K562 (cell line): ENCODE measurements at regions not wholly inside any gene's neighbourhood (a gene's known extent, or its start where the extent isn't known, plus 50 kb on each side); places are given as distances from the start of the nearest gene placed in this dataset.

ENCODE experiments used
- ATAC-seq: fragments of 200-7000 bp; cut with Tn5 transposase; 3 replicates; pipeline ENCODE4 v1.9.1; 2020; ENCODE audit warnings: moderate library complexity
- BruUV-seq: library from RNA; stranded (reverse); fragments of 400-500 nt; replicated peaks from 2 replicates; lab custom pipeline; 2021; lab: Mats Ljungman, UMichigan
- CTCF ChIA-PET: fragments of 300-600 bp; formaldehyde crosslinking; extraction: SDS; loops from one replicate; lab custom pipeline; 2021; ENCODE audit warnings: low intra/inter-chr PET ratio; lab: Yijun Ruan, JAX
- POLR2A ChIA-PET: fragments of 300-600, 350-650 bp; sonication (Branson Sonifier 250); formaldehyde crosslinking; extraction: SDS; loops from one replicate; lab custom pipeline; 2021; ENCODE audit warnings: antibody characterized with exemption, inconsistent platforms; lab: Yijun Ruan, JAX
- DNase-seq, 4 experiments: peaks; one replicate each; pipeline versions ENCODE4 v3.0.0 to v3.0.0-alpha.2; 2011 to 2018; ENCODE audit warnings: low spot score in 3 of 4, mixed read lengths in 3 of 4; ENCODE audit errors: extremely low read depth in 1 of 4
- FAIRE-seq: peaks from 2 replicates; lab custom pipeline; 2011; peaks lifted over from hg19 to GRCh38; lab: Jason Lieb, UNC
- H2AFZ ChIP-seq: 2 replicates; pipeline ENCODE4 v1.6.0; 2011; ENCODE audit warnings: low read depth, low read length, control low read depth, inconsistent platforms
- H3K27ac ChIP-seq: fragments of 200-600 bp; 3 replicates; pipeline ENCODE4 v1.8.0; 2011; ENCODE audit warnings: low read depth, mild to moderate bottlenecking, control low read depth, inconsistent platforms, low read length, moderate library complexity, mixed read lengths; ENCODE audit errors: extremely low read depth
- H3K27me3 ChIP-seq, 2 experiments: fragments of 300-600 bp in 1 of 2; 2 replicates in 1 of 2; 3 replicates in 1 of 2; pipeline versions ENCODE4 v1.6.0 to v1.8.0; 2011; ENCODE audit warnings: inconsistent platforms in 2 of 2, low read length in 2 of 2, mild to moderate bottlenecking in 1 of 2, mixed read lengths in 1 of 2, moderate library complexity in 1 of 2; ENCODE audit not compliant: control insufficient read depth in 2 of 2, insufficient read depth in 2 of 2
- H3K36me3 ChIP-seq: fragments of 300-600 bp; 3 replicates; pipeline ENCODE4 v1.8.0; 2011; ENCODE audit warnings: mild to moderate bottlenecking, low read length, inconsistent platforms; ENCODE audit not compliant: control insufficient read depth, insufficient read depth
- H3K4me1 ChIP-seq, 2 experiments: fragments of 200-600 bp in 1 of 2; replicated peaks in 1 of 2; 2 replicates in 1 of 2; 3 replicates in 1 of 2; pipeline versions ENCODE4 v1.5.1 to v1.8.0; 2011; ENCODE audit warnings: inconsistent platforms in 2 of 2, low read length in 2 of 2, mild to moderate bottlenecking in 1 of 2, mixed read lengths in 1 of 2, moderate library complexity in 1 of 2; ENCODE audit not compliant: control insufficient read depth in 2 of 2, insufficient read depth in 2 of 2
- H3K4me2 ChIP-seq: 2 replicates; pipeline ENCODE4 v1.6.1; 2011; ENCODE audit warnings: low read length, control low read depth, inconsistent platforms, mixed read lengths; ENCODE audit not compliant: insufficient read depth
- H3K4me3 ChIP-seq: fragments of 200-600 bp; sonication (generic), shearing (Covaris generic); 2 replicates; pipeline ENCODE4 v1.5.1; 2016; ENCODE audit warnings: control low read depth, inconsistent platforms
- H3K79me2 ChIP-seq: fragments of 200-600 bp; 3 replicates; pipeline ENCODE4 v1.8.0; 2011; ENCODE audit warnings: low read length, inconsistent platforms; ENCODE audit not compliant: control insufficient read depth, insufficient read depth
- H3K9ac ChIP-seq, 2 experiments: 2 replicates each; pipeline versions ENCODE4 v1.6.0 to v1.6.1; 2011; ENCODE audit warnings: low read depth in 2 of 2, low read length in 2 of 2, control low read depth in 1 of 2, inconsistent platforms in 1 of 2, mild to moderate bottlenecking in 1 of 2, mixed read lengths in 1 of 2; ENCODE audit not compliant: insufficient read depth in 1 of 2
- H3K9me1 ChIP-seq: one replicate; pipeline ENCODE4 v1.6.0; 2011; ENCODE audit warnings: inconsistent platforms, mild to moderate bottlenecking, low read length, moderate library complexity; ENCODE audit not compliant: control insufficient read depth, insufficient read depth
- H3K9me3 ChIP-seq: replicated peaks from 2 replicates; pipeline ENCODE4 v1.5.1; 2011; ENCODE audit warnings: low read depth, low read length, inconsistent platforms; ENCODE audit not compliant: control insufficient read depth, insufficient read depth
- H4K20me1 ChIP-seq: replicated peaks from 2 replicates; pipeline ENCODE4 v1.6.1; 2011; ENCODE audit warnings: low read length, inconsistent platforms, mixed read lengths; ENCODE audit not compliant: control insufficient read depth, insufficient read depth
- ZFP30 ChIP-seq: fragments of 250-450 bp; sonication (Bioruptor Pico); IDR thresholded peaks from 2 replicates; pipeline ENCODE4 v1.8.0; 2022; ENCODE audit warnings: moderate library complexity, mild to moderate bottlenecking, inconsistent platforms, borderline replicate concordance
- ZNF197 ChIP-seq: fragments of 200-800 bp; sonication (Bioruptor generic); IDR thresholded peaks from 2 replicates; pipeline ENCODE4 v1.6.1; 2016; ENCODE audit warnings: low read depth, missing genetic modification characterization, missing compliant biosample characterization
- ZNF24 ChIP-seq: fragments of 450-650 bp; IDR thresholded peaks from 2 replicates; pipeline ENCODE4 v1.6.1; 2016
- ZNF41 ChIP-seq: fragments of 250-450 bp; sonication (Bioruptor Pico); conservative IDR thresholded peaks from 2 replicates; pipeline ENCODE4 v1.4.0; 2020; ENCODE audit warnings: mild to moderate bottlenecking
- ZNF444 ChIP-seq: fragments of 250-450 bp; sonication (Bioruptor Pico); IDR thresholded peaks from 2 replicates; pipeline ENCODE4 v1.4.0; 2020; ENCODE audit warnings: mild to moderate bottlenecking, moderate library complexity
- ZNF589 ChIP-seq: fragments of 200-800 bp; sonication (Bioruptor generic); IDR thresholded peaks from 2 replicates; pipeline ENCODE4 v1.6.1; 2016; ENCODE audit warnings: low read depth, missing genetic modification characterization, missing compliant biosample characterization
- WGBS: fragments of 100-300 bp; shearing (Covaris generic); methylation state at CpG from one replicate; pipeline ENCODE4 v1.1.6; 2016; ENCODE audit warnings: low coverage, mixed read lengths; ENCODE audit not compliant: insufficient coverage; ENCODE audit errors: missing lambda C conversion rate; 5-methylcytosine and 5-hydroxymethylcytosine counted together
- in situ Hi-C: fragments of 300-500 bp; cut with MboI; formaldehyde crosslinking; loops from 4 replicates; pipeline ENCODE4 v1.15.0; 2018; ENCODE audit warnings: inconsistent platforms, mixed read lengths
- intact Hi-C: fragments of 100-400 bp; cut with micrococcal nuclease; formaldehyde crosslinking; loops from 2 replicates; pipeline ENCODE4 v1.14.2; 2022
- TF ChIP-seq, protein P1 (sequence below): sonication (generic); formaldehyde crosslinking; IDR thresholded peaks from 2 replicates; pipeline ENCODE4 v1.8.0; 2022; ENCODE audit warnings: mild to moderate bottlenecking, missing genetic modification reagents
- TF ChIP-seq, protein P2 (sequence below): IDR thresholded peaks from 3 replicates; pipeline ENCODE4 v1.6.1; 2011; ENCODE audit warnings: borderline replicate concordance, mild to moderate bottlenecking; ENCODE audit not compliant: insufficient read length, insufficient read depth
- TF ChIP-seq, protein P3 (sequence below): sonication (generic); IDR thresholded peaks from 2 replicates; pipeline ENCODE4 v1.6.1; 2016
- TF ChIP-seq, protein P4 (sequence below): fragments of 450-650 bp; conservative IDR thresholded peaks from 2 replicates; pipeline ENCODE4 v1.6.1; 2016; ENCODE audit warnings: missing genetic modification characterization, low read depth, mild to moderate bottlenecking, missing compliant biosample characterization, moderate library complexity
- TF ChIP-seq, protein P5 (sequence below): sonication (generic); formaldehyde crosslinking; IDR thresholded peaks from 2 replicates; pipeline ENCODE4 v1.8.1; 2023; ENCODE audit warnings: missing genetic modification reagents, mild to moderate bottlenecking, borderline replicate concordance

DNA sequence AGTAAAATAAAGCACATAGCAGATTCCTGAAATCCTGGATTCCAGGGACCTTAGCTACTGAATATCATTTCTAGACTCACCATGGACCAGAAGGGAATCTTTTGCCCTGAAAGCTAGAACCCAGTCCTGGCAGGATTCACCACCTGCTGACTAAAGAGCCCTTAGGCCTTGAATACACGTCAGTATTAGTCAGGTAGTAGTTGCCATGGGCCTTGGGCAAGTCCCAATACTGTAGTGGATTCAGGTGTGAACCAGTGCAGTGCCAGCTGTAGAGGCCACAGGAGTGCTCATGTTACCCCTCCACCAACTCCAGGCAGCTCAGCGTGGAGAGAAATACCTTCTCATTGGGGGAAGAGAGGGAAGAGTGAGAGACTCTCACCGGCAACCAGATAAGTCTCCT lies 64.1 kb upstream of the UBQLN2 start (continued):
- TF ChIP-seq, protein P1, sequence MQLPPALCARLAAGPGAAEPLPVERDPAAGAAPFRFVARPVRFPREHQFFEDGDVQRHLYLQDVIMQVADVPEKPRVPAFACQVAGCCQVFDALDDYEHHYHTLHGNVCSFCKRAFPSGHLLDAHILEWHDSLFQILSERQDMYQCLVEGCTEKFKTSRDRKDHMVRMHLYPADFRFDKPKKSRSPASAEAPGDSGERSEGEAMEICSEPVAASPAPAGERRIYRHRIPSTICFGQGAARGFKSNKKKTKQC (CRISPR knock-in tag), result no peak
- no peak for TF ChIP-seq ZNF444 (CRISPR knock-in tag)
- TF ChIP-seq, protein P2, sequence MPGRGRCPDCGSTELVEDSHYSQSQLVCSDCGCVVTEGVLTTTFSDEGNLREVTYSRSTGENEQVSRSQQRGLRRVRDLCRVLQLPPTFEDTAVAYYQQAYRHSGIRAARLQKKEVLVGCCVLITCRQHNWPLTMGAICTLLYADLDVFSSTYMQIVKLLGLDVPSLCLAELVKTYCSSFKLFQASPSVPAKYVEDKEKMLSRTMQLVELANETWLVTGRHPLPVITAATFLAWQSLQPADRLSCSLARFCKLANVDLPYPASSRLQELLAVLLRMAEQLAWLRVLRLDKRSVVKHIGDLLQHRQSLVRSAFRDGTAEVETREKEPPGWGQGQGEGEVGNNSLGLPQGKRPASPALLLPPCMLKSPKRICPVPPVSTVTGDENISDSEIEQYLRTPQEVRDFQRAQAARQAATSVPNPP, result no peak
- TF ChIP-seq, all 486 proteins: peak for 0

DNA sequence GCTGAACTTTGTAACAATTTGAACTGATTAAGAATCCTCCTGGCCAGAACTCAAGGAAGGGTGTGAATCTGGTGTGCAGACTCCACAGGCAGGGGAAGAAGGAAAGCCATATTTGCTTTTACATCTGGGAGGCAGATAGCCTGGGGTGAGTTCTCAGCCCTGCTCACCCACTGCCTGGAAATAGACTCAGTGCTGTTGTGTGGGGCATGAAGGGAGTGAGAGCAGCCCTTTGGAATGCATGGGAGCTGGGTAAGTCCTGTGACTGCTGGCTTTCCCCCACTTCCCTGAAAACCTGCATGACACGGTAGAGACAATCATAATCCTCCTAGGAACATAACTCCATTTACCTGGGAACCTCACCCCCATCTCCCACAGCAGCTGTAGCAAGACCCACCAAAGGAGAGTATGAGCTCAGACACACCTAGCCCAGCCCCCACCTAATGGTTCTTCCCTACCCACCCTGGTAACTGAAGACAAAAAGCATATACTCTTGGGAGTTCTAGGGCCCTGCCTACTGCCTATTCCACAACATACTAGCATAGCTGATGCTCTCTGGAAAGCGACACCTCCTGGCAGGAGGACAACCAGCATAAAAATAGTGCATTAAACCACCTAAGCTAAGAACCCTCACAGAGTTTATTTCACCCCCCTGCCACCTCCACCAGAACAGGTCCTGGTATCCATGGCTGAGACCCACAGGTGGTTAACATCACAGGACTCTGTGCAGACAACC lies 59.3 kb upstream of the UBQLN2 start:
- ATAC-seq (no peak), DNase-seq (no peak), FAIRE-seq (no peak)
- Histone ChIP-seq H4K20me1 (no peaks in the 10 kb centered on the region), H3K4me3 (no peak overlapping the region), H3K79me2 (no peaks in the 10 kb centered on the region), H3K9me1 (no peaks in the 10 kb centered on the region), H3K27me3 (no peaks in the 10 kb centered on the region), H3K4me2 (no peak overlapping the region), H3K9ac (no peak overlapping the region), H2AFZ (no peak overlapping the region), H3K9me3 (no peaks in the 10 kb centered on the region), H3K36me3 (no peaks in the 10 kb centered on the region), H3K4me1 (no peaks in the 10 kb centered on the region), H3K27ac (no peak overlapping the region)
- CTCF ChIA-PET, result no interaction called here
- intact Hi-C loops, result no loop called here
- 0% methylated on average over 2 of the region's 2 CpGs for WGBS
- POLR2A ChIA-PET, result no interaction called here
- in situ Hi-C loops, result no loop called here
- TF ChIP-seq ZNF197 (CRISPR knock-in tag) (no peak), ZFP30 (no peak), ZNF41 (no peak), ZNF24 (no peak), ZNF589 (no peak)
- TF ChIP-seq, protein P3, sequence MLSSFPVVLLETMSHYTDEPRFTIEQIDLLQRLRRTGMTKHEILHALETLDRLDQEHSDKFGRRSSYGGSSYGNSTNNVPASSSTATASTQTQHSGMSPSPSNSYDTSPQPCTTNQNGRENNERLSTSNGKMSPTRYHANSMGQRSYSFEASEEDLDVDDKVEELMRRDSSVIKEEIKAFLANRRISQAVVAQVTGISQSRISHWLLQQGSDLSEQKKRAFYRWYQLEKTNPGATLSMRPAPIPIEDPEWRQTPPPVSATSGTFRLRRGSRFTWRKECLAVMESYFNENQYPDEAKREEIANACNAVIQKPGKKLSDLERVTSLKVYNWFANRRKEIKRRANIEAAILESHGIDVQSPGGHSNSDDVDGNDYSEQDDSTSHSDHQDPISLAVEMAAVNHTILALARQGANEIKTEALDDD, result no peak
- TF ChIP-seq, protein P4, sequence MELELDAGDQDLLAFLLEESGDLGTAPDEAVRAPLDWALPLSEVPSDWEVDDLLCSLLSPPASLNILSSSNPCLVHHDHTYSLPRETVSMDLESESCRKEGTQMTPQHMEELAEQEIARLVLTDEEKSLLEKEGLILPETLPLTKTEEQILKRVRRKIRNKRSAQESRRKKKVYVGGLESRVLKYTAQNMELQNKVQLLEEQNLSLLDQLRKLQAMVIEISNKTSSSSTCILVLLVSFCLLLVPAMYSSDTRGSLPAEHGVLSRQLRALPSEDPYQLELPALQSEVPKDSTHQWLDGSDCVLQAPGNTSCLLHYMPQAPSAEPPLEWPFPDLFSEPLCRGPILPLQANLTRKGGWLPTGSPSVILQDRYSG, result no peak
- TF ChIP-seq, protein P5, sequence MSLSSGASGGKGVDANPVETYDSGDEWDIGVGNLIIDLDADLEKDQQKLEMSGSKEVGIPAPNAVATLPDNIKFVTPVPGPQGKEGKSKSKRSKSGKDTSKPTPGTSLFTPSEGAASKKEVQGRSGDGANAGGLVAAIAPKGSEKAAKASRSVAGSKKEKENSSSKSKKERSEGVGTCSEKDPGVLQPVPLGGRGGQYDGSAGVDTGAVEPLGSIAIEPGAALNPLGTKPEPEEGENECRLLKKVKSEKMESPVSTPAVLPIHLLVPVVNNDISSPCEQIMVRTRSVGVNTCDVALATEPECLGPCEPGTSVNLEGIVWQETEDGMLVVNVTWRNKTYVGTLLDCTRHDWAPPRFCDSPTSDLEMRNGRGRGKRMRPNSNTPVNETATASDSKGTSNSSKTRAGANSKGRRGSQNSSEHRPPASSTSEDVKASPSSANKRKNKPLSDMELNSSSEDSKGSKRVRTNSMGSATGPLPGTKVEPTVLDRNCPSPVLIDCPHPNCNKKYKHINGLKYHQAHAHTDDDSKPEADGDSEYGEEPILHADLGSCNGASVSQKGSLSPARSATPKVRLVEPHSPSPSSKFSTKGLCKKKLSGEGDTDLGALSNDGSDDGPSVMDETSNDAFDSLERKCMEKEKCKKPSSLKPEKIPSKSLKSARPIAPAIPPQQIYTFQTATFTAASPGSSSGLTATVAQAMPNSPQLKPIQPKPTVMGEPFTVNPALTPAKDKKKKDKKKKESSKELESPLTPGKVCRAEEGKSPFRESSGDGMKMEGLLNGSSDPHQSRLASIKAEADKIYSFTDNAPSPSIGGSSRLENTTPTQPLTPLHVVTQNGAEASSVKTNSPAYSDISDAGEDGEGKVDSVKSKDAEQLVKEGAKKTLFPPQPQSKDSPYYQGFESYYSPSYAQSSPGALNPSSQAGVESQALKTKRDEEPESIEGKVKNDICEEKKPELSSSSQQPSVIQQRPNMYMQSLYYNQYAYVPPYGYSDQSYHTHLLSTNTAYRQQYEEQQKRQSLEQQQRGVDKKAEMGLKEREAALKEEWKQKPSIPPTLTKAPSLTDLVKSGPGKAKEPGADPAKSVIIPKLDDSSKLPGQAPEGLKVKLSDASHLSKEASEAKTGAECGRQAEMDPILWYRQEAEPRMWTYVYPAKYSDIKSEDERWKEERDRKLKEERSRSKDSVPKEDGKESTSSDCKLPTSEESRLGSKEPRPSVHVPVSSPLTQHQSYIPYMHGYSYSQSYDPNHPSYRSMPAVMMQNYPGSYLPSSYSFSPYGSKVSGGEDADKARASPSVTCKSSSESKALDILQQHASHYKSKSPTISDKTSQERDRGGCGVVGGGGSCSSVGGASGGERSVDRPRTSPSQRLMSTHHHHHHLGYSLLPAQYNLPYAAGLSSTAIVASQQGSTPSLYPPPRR, result no peak
- BruUV-seq, result no TSS peak
